ENCODE measurements at regions not wholly inside any gene's neighbourhood (a gene's known extent, or its start where the extent isn't known, plus 50 kb on each side); places are given as distances from the start of the nearest gene placed in this dataset.

DNA sequence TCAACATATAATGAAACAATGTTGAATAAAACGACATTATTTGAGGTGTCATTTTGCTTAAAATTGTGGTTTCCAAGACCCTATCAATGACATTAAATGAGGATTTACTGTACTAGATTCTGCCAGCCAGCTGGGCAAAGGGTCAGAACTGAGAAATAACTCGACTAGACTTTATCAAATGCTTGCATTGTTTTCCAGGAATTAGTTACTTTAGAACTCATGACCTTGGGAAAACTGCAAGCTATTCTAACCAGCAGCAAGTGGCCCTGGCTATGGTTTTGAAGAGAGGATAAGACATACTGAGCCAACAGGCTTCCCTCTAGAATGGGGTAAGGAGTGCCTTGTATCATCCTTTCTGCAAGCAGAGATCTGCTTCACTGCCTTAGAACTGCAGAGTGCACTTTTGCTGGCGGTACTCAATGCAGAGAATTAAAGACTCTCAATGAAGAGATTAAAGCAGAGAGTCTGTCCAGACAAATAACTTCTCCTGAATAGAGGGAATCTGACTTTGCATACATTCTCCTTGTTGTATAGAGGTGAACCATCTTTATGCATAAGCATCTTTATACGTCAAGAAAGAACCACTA, 281.5 kb downstream of the ARL4A start:
- TF ChIP-seq CTCF (conservative IDR thresholded peaks at IDR 0.05) (no peak), EZH2 (IDR thresholded peaks at IDR 0.05; ENCODE audit: low read depth) (no peak)

Data from PC-9 (cell line).